ENCODE measurements at regions not wholly inside any gene's neighbourhood (a gene's known extent, or its start where the extent isn't known, plus 50 kb on each side); places are given as distances from the start of the nearest gene placed in this dataset.

- TF ChIP-seq CTCF (conservative IDR thresholded peaks at IDR 0.05) (no peak), ZFX (IDR thresholded peaks at IDR 0.05) (no peak)
These were observed 81.6 kb upstream of the ADRA2C start for GRCh38 chr4:3684546-3684945.

Measured in C4-2B (cell line).